GM13977 (cell line): ENCODE measurements at regions not wholly inside any gene's neighbourhood (a gene's known extent, or its start where the extent isn't known, plus 50 kb on each side); places are given as distances from the start of the nearest gene placed in this dataset.
"Not testable (repeated sequence)": the region's sequence is repeated elsewhere in the genome, so short reads cannot be mapped to it uniquely, and the experiment has no call there.

Experiments used
- DNase-seq: peaks from one replicate; pipeline ENCODE4 v3.0.0; 2012; ENCODE audit warnings: low spot score
- CTCF ChIP-seq: IDR thresholded peaks from 2 replicates; pipeline ENCODE4 v1.5.1; 2012; ENCODE audit warnings: mild to moderate bottlenecking, control low read depth; ENCODE audit not compliant: insufficient read depth; ENCODE audit errors: extremely low read depth, missing control alignments
- in situ Hi-C: fragments of 300-500 bp; cut with MboI; formaldehyde crosslinking; loops from one replicate; pipeline ENCODE4 v1.12.0; 2022; ENCODE audit warnings: low sequenced_read_pairs, low pct_unique_long_range_greater_than_20kb, mixed read lengths, inconsistent platforms; ENCODE audit not compliant: unreplicated experiment

DNA sequence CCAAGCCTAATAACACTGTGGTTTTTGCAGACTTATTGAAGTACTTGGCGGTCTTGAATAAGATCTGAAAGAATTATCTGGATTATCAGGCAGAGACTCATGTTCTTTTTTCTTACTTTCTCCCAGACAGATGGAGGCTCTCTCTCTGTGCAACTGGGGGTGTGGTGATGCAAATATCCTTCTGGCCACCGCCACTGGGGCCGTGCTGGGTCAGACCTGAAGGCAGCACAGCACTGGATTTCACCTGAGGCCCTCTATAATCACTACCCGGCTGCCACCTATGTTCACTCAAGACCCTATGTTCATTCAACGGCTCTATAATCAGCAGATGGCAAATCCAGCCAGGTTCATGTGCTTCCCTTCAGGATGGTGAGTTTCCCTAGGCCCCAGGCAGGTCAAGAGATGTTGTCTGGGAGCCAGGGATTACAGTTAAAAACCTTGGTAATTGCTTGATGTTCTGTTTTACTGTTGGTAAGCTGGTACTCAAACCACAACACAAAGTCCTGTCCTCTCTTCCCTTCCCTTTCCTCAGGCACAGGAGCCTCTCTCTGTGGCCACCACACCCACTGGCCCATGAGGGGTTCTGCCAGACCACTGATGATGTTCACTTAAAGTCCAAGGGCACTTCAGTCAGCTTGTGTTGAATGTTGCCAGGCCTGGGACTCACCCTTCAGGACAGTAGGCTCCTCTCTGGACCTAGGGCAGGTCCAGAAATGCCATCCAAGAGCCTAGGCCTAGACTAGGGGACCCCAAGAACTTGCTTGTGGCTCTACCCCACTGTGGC lies 205.3 kb upstream of the GCFC2 start:
- DNase-seq = no peak
- TF ChIP-seq CTCF = no peak
- in situ Hi-C loops = no loop called here

DNA sequence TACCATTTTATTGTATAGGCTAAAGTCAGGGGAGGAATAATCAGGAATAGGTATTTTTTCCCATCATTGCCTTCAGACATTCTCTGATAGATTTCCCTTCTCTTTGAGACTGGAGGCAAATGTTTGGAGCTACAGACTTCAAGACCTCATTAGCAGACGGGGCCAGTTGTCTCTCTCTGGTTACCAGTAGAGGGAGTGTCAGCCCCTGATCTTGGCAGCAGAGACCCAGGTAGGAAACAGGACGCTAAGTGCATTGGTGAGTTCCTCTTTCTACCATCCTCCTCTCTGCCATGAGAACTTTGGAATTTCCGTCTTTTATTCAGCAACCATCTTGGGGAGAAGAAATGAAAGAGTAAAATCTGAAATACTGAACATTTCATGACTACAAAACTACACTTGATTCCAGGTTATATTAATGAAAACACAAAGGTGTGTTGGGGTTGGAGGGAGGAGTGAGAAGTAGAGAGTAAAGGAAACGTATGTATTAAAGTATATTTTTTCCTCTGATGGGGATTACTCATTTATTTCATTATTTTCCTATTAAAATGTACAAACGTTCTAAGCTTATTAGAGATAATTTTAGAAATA lies 186.2 kb upstream of the GCFC2 start:
- peak; percentile 72 for TF ChIP-seq CTCF
- DNase-seq = peak; percentile 59
- in situ Hi-C loops = no loop called here

GRCh38 chr2:75894170-75894569 lies 183.5 kb upstream of the GCFC2 start:
- peak; percentile 10 for DNase-seq

DNA sequence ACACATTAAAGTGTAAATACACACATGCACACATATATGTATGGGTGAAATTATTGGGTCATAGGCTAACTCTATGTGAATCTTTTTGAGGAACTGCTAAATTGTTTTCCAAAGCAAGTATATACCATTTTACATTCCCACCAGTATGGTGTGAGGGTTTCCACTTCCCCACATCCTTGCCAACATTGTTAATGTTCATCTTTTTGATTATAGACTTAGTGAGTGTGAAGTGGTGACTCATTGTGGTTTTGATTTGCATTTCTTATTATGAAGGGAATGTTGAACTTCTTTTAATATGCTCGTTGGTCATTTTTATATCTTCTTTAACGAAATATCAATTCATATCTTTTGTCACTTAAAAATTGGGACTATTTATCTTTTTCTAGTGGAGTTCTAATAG lies 181.8 kb upstream of the GCFC2 start:
- in situ Hi-C loops = no loop called here
- no peak for DNase-seq
- TF ChIP-seq CTCF = no peak

More at GRCh38 chr2:75894170-75894569, 183.5 kb upstream of the GCFC2 start:
- TF ChIP-seq CTCF = no peak
- in situ Hi-C loops = no loop called here

DNA sequence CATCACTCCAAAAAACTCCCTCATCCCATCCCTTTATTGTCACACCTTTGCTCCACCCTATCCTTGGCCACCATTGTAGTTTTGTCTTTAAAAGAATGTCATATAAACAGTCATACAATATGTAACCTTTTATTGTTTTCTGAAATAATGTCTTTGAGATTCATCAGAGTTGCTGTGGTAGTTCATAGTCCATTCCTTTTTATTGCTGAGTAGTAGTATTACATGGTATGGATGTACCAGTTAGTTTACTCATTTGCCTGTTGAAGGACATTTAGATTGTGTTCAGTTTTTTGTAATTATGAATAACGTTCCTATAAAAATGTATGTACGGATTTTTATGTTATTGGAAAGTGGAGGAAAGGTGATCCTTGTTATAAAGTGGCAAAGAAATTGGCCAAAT lies 171.8 kb upstream of the GCFC2 start:
- in situ Hi-C loops = no loop called here
- no peak for DNase-seq
- TF ChIP-seq CTCF = no peak

- DNase-seq, in situ Hi-C loops: not testable (repeated sequence)
Measured at GRCh38 chr2:75875606-75876005, 164.9 kb upstream of the GCFC2 start.

DNA sequence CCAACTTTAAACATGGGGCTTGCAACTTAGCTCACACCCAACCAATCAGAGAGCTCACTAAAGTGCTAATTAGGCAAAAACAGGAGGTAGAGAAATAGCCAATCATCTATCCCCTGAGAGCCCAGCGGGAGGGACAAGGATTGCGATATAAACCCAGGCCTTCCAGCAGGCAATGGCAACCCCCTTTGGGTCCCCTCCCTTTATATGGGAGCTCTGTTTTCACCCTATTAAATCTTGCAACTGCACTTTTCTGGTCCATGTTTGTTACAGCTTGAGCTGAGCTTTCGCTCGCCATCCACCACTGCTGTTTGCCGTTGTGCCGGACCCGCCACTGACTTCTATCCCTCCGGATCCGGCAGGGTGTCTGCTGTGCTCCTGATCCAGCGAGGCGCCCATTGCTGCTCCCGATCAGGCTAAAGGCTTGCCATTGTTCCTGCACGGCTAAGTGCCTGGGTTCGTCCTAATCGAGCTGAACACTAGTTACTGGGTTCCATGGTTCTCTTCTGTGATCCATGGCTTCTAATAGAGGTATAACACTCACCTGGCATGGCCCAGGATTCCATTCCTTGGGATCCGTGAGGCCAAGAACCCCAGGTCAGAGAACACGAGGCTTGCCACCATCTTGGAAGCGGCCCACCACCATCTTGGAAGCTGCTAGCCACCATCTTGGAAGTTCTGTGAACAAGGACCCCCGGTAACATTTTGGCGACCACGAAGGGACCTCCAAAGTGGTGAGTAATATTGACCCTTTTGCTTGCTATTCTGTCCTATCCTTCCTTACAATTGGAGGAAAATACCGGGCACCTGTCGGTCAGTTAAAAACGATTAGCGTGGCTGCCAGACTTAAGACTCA lies 161.3 kb upstream of the GCFC2 start:
- DNase-seq, in situ Hi-C loops: not testable (repeated sequence)
